Middle frontal gyrus (tissue), 1 donor: ENCODE measurements at regions not wholly inside any gene's neighbourhood (a gene's known extent, or its start where the extent isn't known, plus 50 kb on each side); places are given as distances from the start of the nearest gene placed in this dataset.

Source experiments
- DNase-seq: peaks from one replicate; pipeline ENCODE4 v3.0.0-alpha.2; 2015; ENCODE audit warnings: low spot score; ENCODE audit errors: extremely low spot score

DNA sequence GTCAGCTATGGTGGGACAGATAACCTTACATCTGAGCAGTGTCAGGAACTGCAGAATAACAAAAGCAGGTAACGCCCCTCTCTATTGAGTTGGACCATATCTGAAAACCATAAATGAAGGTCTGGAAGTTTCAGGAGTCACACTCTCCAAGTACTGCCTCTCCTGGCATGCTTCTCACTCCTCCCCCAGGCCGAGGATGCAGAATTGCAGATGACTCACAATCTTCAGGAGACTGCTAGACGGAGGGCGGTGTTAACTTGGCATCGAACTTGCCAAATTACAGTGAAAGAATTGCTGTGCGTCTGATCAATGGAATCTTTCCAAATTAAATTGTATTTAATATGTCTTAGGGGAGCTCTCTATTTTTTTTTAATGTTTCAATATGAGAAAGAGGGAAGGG is 67.1 kb upstream of the TRIM2 start:
- no peak for DNase-seq

DNA sequence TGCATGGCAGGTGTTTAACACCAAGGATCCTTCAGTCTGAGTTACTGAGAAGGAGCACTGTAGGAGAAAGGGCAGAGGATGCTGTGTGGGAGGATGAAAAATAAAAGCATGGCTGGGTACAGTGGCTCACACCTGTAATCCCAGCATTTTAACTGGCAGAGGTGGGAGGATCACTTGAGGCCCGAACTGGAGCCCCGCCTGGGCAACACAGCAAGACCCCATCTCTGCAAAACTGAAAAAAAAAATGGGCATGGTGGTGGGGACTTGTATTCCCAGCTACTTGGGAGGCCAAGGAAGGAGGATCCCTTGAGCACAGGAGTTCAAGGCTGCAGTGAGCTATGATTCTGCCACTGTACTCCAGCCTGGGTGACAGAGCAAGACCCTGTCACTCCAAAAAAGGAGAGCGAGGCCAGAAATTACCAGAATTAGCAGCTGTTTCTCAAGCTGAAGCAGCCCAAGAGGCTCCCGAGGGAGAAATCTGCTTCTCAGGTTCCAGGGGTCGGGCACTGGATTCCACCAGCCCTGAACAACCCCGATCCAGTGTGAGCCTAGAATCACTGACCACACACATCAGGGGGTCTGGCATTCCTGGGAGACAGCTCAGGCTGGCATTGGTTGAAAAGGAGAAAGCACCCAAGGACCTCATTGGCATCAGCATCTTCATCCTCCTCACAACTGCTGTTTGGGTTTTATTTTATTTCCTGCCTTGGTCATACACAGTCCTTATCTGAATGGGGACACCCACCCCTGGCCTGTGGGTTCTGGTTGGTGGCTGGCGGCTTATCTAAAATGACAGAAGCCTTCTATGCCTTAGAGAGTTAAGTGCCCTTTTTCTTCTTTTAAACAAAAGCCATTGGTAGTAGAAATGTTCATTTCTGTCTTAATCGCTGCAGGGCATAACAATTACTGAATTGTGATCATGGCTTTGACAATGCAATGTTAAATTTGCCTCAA is 66.3 kb upstream of the TRIM2 start:
- DNase-seq = no peak

DNA sequence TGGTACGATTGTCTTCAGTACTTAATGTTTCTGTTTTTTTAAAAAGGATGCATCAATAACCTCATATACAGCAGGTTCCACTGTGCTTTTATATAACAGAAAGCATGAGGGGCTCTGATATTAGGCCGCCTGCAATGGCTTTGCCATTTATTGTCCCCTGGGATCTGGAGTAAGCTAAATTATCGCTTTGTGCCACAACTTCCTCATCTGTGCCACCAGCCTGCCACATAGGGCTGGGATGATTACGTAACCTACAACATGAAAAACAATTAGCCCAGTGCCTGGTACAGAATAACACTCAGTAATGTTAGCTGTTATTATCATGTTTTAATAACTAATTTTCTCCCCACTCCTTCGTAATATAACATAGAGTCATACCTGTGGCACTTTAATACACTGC is 65.5 kb upstream of the TRIM2 start:
- DNase-seq = peak; percentile 60

DNA sequence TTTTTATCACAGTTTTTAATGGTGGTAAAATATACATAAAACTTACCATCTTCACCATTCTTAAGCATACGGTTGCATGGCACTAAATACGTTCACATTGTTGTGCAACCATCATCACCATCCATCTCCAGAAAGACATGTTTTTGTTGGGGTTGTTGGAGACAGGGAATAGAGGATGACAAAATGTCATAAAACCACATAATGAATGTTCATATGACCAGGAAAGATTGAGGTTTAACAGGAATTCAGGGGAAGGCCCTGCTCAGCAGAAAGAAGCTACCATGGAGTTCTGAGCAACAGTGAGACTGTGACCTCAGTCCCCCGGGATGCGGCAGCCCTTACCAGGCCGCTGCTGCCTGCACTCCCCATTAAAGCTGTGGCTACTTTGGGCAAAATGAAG is 63.9 kb upstream of the TRIM2 start:
- no peak for DNase-seq

DNA sequence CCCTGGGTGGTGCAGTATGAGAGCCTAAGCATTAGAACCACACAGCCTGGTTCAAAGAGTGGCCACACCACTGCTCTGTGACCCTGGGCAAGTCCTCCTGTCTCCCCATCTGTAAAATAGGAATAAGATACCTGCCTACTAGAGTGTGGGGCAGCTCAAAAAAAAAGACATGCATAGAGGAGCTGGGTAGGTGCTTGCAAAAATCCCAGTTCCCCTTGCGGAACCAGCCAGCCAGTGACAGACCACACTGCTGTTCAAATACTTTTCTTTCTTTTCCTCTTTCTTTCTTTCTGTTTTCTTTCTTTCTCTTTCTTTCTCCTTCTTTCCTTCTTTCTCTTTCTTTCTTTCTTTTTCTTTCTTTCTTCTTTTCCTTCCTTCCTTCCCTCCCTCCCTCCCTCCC is 63.0 kb upstream of the TRIM2 start:
- no peak for DNase-seq

DNA sequence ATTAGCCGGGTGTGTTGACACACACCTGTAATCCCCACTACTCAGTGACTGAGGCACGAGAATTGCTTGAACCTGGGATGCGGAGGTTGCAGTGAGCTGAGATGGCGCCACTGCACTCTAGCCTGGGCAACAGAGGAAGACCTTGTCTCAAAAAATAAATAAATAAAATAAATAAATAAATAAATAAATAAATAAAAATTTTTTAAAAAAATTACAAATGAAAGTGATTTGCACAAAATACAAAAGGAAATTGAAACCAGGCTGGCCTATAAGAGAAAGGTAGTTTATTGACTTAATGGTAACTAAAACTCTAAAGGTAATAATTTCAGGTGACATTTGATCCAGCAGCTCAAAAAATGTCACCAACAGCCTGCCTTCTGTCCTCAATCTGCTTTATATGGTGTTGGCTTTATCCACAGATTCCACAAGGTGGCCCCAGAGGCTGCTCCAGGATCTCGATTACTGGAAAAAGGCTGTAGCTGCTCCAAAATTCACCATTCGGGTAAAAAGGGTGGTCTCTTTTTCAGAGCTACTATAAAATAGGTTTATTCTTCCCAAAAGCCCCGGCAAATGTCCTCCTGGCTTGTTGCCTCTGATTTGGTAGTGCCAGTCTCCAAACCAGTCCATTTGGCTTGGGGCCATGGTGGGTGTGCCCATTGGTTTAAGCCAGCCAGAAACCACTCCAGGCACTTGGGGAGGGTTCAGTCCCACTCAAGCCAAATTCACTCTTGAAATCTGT is 61.4 kb upstream of the TRIM2 start:
- peak; percentile 68 for DNase-seq

DNA sequence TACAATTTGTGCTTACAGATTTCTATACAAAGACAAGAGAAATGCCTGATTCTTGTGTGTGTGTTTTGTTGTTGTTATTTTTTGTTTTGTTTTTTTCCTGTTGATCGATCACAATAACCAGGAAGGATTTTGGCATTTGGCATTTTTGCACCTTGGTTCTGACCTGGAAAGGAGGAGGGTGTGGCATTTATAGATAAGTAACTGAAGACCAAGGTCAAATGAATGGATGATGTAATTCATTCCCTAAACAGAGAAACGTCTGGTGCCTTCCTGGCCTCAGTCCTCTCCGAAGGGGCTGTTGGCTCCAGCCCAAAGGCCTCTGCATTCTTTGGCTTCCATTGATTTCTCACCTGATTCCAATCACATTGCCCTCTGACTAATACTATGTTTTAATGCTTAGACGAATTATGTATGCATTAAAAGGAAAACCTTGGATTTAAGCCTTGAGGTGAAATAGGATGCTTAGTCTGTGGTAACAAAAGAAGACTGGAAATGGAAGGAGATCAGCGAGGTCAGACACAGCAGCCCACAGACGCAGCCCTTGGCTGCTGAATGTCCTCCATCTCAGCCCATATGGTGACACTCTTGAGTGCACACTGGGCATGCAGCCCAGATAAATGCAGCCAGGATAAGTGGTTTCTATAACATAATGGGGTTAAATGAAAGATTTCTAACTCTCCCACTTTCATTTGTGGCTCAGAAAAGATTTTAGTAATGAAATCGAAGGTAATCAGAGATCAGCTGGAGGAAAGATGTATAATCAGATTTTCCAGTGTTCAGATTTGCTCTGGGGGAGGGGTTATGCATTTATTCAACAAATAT is 60.5 kb upstream of the TRIM2 start:
- DNase-seq = no peak

DNA sequence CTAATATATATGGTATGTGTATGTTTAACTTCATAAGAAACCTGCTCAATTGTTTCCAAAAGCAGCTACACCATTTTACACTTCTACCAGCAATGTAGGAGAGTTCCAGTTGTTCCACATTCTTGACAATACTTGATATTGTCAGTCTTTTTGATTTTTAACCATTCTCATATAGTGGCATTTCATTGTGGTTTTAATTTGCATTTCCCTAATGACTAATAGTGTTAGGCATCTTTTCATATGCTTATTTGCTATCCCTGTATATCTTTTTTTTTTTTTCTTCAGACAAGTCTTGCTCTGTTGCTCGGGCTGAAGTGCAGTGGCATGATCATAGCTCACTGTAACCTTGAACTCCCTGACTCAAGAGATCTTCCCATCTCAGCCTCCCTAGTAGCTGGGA is 58.2 kb upstream of the TRIM2 start:
- DNase-seq = no peak

DNA sequence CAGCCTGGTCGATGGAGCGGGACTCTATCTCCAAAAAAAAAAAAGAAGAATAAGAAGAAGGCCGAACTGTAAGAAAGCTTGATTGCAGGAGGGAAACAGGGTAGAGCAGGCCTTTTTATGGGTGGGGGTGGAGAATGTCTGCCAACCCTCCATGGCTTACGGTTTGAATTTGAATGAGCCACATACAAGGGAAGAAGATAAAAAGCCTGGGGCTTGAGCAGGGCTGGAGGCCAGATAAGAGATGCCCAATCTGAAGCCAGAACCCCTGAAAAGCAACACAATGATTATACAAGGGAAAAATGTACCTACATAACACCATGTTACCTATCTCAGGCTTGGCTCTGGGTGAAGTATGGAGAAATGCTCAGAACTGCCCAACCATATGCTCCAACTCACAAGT is 57.3 kb upstream of the TRIM2 start:
- no peak for DNase-seq

DNA sequence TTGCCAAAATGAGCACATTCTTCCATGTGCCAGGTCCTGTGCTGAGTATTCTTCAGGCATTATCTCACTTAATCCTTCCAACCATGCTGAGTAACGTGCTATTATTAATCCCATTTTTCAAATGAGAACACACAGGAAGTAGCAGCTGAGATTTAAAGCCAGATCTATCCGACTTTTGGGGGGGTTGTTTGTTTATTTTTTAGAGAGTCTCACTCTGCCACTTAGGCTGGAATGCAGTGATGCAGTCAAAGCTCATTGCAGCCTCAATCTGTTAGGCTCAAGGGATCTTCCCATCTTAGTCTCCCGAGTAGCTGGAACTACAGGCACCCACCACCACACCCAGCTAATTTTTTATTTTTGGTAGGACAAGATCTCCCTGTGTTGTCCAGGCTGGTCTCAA is 55.5 kb upstream of the TRIM2 start:
- no peak for DNase-seq

DNA sequence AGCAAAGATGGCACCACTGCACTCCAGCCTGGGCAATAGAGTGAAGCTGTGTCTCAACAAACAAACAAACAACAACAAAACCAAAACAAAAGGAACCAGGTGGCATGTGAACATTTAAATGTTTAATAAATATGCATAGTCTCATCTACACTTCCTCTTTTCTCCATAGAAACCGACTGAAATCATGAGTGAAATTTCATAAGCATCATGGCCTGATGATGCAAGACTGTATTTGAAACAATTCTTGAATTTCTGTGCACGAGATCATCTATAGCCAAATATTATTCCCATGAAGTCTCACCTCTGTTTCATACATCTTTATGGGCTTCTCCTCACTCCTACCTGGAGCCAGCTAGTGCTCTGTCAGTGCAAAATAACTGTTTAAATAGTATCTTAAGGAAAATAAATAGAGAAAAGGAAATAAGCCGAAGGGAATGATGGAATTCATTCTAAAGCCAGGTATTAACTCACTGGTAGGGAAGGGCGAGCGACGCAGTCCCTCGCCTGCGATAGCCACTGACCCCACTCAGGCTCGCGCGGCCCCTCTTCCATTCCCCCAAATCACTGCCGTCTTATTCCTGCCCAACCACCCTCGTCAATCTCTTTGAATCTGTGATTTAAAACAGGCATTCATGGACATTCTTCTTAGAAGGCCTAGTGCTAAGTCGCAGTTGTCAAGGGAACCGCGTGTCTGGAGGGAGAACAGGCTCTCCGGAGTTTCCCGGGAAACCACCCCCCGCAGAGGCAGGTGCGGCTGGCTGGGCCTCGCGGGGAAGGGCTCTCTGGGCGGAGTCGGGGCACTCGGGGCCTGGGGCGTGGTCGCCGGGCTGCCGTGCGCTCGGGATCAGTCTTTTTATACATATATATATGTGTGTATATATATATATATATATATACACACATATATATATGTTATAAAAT is 52.4 kb upstream of the TRIM2 start:
- no peak for DNase-seq

DNA sequence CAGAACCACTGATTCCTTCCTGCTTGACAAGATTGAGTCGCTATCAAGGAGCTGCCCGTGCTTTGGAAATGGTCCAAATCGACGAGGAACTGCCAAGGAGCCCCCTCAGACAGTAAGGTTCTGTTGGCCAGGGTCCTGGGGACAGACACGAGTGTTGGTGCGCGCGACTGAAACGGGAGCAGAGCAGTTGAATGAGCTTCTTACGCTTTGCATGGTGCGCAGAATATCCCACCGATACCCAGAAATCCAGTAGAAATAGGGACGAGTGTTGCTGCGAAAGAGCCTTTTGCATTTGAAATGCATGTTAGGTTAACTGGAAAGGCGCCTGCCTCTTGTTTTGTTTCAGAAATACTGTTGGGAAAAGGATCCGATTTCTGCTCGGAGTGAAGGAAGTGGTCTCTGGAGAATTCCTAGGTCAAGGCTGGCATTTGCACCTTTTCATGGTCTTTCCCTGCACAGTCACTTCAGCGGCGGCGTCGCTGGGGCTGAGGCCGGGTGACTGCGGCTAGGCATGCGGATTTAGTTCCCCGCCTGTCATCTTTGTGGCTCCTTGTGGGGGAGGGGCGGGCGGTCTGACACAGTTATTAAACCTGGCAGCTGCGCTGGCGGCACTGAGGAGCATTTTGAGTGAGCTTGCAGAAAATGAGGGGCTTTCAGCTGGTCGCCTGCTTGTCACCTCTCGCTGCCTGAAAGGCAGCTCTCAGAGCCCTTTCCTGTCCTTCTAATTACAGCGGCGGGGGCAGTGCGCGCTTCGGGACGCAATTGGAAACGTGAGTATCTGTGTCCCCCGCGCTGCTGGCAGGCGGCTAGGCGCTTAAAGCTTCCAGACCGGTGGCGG is 51.5 kb upstream of the TRIM2 start:
- no peak for DNase-seq

DNA sequence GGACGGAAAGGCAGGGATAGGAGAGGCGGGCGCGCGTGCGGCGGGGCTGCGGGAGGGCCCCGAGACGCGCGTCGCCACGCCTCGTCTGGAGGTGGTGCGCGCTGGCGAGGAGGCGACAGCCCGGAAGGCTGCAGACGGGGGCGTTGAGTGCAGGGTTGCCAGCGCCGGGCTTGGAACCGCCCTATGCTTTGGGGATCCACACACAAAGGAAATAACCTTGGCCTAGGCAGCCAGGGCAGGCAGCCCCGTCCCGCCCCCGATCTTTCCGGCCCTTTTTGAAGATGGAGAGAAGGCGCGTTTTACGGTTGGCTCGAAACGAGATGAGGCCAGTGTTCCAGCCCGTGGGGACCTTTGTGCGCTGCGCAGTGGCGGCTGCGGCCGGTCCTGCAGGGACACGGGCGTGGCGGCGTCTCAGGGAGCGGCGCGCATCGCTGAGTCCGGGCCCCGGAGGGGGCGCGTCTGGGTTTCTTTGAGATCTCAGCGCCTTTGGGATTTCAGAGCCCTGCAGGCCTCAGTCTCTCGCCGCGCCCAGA is 50.8 kb upstream of the TRIM2 start:
- DNase-seq = no peak

DNA sequence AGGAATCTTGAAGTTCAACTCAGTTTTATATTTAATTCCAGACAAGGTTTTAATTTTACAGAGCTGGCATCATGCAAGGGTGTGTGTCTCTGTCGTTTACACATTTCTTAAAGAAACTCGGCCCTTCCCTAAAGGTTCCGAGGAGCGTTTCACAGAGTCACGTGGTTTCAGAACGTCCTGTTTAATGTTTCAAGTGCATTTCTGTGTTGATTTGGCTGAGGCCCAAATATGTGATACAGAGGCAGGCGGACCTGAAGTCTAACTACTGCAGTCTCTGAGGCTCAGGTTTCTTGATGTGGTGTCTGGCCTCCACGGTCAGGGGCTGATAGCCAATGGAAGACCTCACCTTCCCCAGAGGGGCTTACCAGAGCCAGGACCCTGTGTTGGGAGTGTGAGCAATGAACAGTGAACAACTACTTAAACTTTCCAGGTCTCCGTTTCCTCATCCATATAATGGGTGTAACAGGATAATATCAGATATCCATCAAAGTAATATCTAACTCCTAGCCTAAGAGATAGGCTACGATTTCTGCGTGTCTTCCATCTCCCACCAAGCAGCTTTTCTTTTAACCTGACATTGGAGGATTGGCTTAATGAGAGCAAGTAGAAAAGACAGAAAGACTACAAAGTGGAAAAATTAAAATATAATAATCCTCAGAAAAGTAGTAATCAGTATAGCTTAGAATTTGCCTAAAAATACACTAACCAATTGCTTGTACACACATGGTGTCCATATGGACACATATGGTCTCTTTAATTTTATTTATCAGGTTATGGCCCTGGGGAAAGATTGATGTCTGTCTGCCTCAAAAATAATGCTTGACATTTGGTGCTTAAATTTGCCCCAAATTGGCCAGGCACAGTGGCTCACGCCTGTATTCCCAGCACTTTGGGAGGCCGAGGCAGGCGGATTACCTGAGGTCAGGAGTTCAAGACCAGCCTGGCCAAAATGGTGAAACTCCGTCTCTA is 50.0 kb upstream of the TRIM2 start:
- DNase-seq = no peak
